Sciatic nerve (tissue), 2 donors: ENCODE measurements at regions not wholly inside any gene's neighbourhood (a gene's known extent, or its start where the extent isn't known, plus 50 kb on each side); places are given as distances from the start of the nearest gene placed in this dataset.

Experiments
- ATAC-seq: fragments of 200-7000 bp; cut with Tn5 transposase; one replicate; pipeline ENCODE4 v1.9.1; 2020; ENCODE audit warnings: mild to moderate bottlenecking, moderate library complexity
- DNase-seq: peaks from one replicate; pipeline ENCODE4 v3.0.0-alpha.2; 2020; ENCODE audit warnings: low spot score
- intact Hi-C: fragments of 100-400 bp; cut with DNase I; formaldehyde crosslinking; loops from one replicate; pipeline ENCODE4 v1.14.2; 2022
- donor health status: DM: no; HTN: no; CAD: no.
- donor health status: DM: no; HTN: no; CAD: no.

- ATAC-seq (no peak), DNase-seq (no peak)
- intact Hi-C loops: loop anchor here (5.0 kb wide), 1 partner anchor 1704 kb away; no protein-coding TSS in a partner anchor
These were observed 1031.8 kb upstream of the NR2F2 start for GRCh38 chr15:95298729-95299128.

- intact Hi-C loops: no loop called here
- ATAC-seq (no peak), DNase-seq (no peak)
These were observed 1029.5 kb upstream of the NR2F2 start for GRCh38 chr15:95300958-95301357.

GRCh38 chr15:95302206-95302605 is 1028.3 kb upstream of the NR2F2 start:
- intact Hi-C loops: no loop called here
- DNase-seq (no peak), ATAC-seq (no peak)

GRCh38 chr15:95302809-95303208 is 1027.7 kb upstream of the NR2F2 start:
- no peak for ATAC-seq
- intact Hi-C loops: no loop called here

GRCh38 chr15:95303713-95304112 is 1026.8 kb upstream of the NR2F2 start:
- ATAC-seq (no peak), DNase-seq (no peak)
- intact Hi-C loops: no loop called here

More at GRCh38 chr15:95302809-95303208, 1027.7 kb upstream of the NR2F2 start:
- no peak for DNase-seq

GRCh38 chr15:95304151-95304946 is 1026.2 kb upstream of the NR2F2 start:
- no peak for DNase-seq
- intact Hi-C loops: no loop called here
- peak; percentile 92 for ATAC-seq

GRCh38 chr15:95304947-95305400 is 1025.5 kb upstream of the NR2F2 start:
- ATAC-seq: peak; percentile 29
- intact Hi-C loops: no loop called here
- DNase-seq: no peak

- ATAC-seq: no peak
- intact Hi-C loops: no loop called here
- no peak for DNase-seq
These were observed 1023.4 kb upstream of the NR2F2 start for GRCh38 chr15:95307115-95307514.

GRCh38 chr15:95319242-95319641 is 1011.3 kb upstream of the NR2F2 start:
- no peak for DNase-seq
- no peak for ATAC-seq
- intact Hi-C loops: no loop called here

GRCh38 chr15:95323796-95324195 is 1006.7 kb upstream of the NR2F2 start:
- intact Hi-C loops: no loop called here

GRCh38 chr15:95324656-95325055 is 1005.8 kb upstream of the NR2F2 start:
- ATAC-seq: no peak
- intact Hi-C loops: loop anchor here (5.0 kb wide), 1 partner anchor 1013 kb away; no protein-coding TSS in a partner anchor

More at GRCh38 chr15:95323796-95324195, 1006.7 kb upstream of the NR2F2 start:
- DNase-seq (no peak), ATAC-seq (no peak)

GRCh38 chr15:95325763-95326404 is 1004.6 kb upstream of the NR2F2 start:
- ATAC-seq: peak; percentile 92
- DNase-seq: peak; percentile 63
- intact Hi-C loops: loop anchor here (5.0 kb wide), 1 partner anchor 1011 kb away; no protein-coding TSS in a partner anchor

More at GRCh38 chr15:95324656-95325055, 1005.8 kb upstream of the NR2F2 start:
- no peak for DNase-seq

- ATAC-seq: peak; percentile 72
These were observed 1003.9 kb upstream of the NR2F2 start for GRCh38 chr15:95326431-95327182.

GRCh38 chr15:95327183-95327525 is 1003.3 kb upstream of the NR2F2 start:
- DNase-seq (no peak), ATAC-seq (no peak)
- intact Hi-C loops: loop anchor here (5.0 kb wide), 1 partner anchor 1010 kb away; no protein-coding TSS in a partner anchor

More at GRCh38 chr15:95326431-95327182, 1003.9 kb upstream of the NR2F2 start:
- peak; percentile 65 for DNase-seq
- intact Hi-C loops: loop anchor here (5.0 kb wide), 1 partner anchor 1011 kb away; no protein-coding TSS in a partner anchor

- ATAC-seq (peak; percentile 16), DNase-seq (peak; percentile 64)
- intact Hi-C loops: loop anchor here (5.0 kb wide), 1 partner anchor 1010 kb away; no protein-coding TSS in a partner anchor
These were observed 1002.8 kb upstream of the NR2F2 start for GRCh38 chr15:95327661-95328060.

- intact Hi-C loops: loop anchor here (5.0 kb wide), 1 partner anchor 1009 kb away; no protein-coding TSS in a partner anchor
- ATAC-seq (no peak), DNase-seq (no peak)
These were observed 1001.9 kb upstream of the NR2F2 start for GRCh38 chr15:95328559-95328958.

- intact Hi-C loops: loop anchor here (5.0 kb wide), 1 partner anchor 1008 kb away; no protein-coding TSS in a partner anchor
- DNase-seq: no peak
These were observed 1001.1 kb upstream of the NR2F2 start for GRCh38 chr15:95329362-95329761.

GRCh38 chr15:95341686-95342085 is 988.8 kb upstream of the NR2F2 start:
- ATAC-seq (no peak), DNase-seq (no peak)
- intact Hi-C loops: no loop called here

More at GRCh38 chr15:95329362-95329761, 1001.1 kb upstream of the NR2F2 start:
- ATAC-seq: no peak

- ATAC-seq: no peak
- intact Hi-C loops: no loop called here
- DNase-seq: no peak
These were observed 984.6 kb upstream of the NR2F2 start for GRCh38 chr15:95345867-95346266.
